HG03571 (cell line): ENCODE measurements at regions not wholly inside any gene's neighbourhood (a gene's known extent, or its start where the extent isn't known, plus 50 kb on each side); places are given as distances from the start of the nearest gene placed in this dataset.
A peak's percentile ranks its signal among the peaks of the same experiment; 100 is the strongest.
"Not testable (repeated sequence)": the region's sequence is repeated elsewhere in the genome, so short reads cannot be mapped to it uniquely, and the experiment has no call there.

Experiments
- ATAC-seq: cut with Tn5 transposase; IDR thresholded peaks from one replicate; pipeline ENCODE4 v1.9.1; 2021; ENCODE audit not compliant: unreplicated experiment

- no peak for ATAC-seq
Measured at GRCh38 chr21:36246080-36246631, 73.8 kb upstream of the MORC3 start.

GRCh38 chr21:36247316-36248010 is 72.5 kb upstream of the MORC3 start:
- no peak for ATAC-seq

- no peak for ATAC-seq
Measured at GRCh38 chr21:36249576-36250422, 70.2 kb upstream of the MORC3 start.

GRCh38 chr21:36250423-36251075 is 69.4 kb upstream of the MORC3 start:
- no peak for ATAC-seq

- peak; percentile 7 for ATAC-seq
Measured at GRCh38 chr21:36254106-36254941, 65.7 kb upstream of the MORC3 start.

- ATAC-seq = peak; percentile 59
Measured at GRCh38 chr21:36255663-36256062, 64.3 kb upstream of the MORC3 start.

GRCh38 chr21:36257657-36258056 is 62.3 kb upstream of the MORC3 start:
- no peak for ATAC-seq

GRCh38 chr21:36260030-36260787 is 59.8 kb upstream of the MORC3 start:
- no peak for ATAC-seq

- no peak for ATAC-seq
Measured at GRCh38 chr21:36260802-36261201, 59.2 kb upstream of the MORC3 start.

- ATAC-seq = no peak
Measured at GRCh38 chr21:36261459-36261858, 58.5 kb upstream of the MORC3 start.

- no peak for ATAC-seq
Measured at GRCh38 chr21:36263797-36264196, 56.2 kb upstream of the MORC3 start.

- no peak for ATAC-seq
Measured at GRCh38 chr21:36265431-36265830, 54.6 kb upstream of the MORC3 start.

GRCh38 chr21:36267828-36268227 is 52.2 kb upstream of the MORC3 start:
- not testable (repeated sequence) for ATAC-seq

GRCh38 chr21:36268264-36268663 is 51.7 kb upstream of the MORC3 start:
- ATAC-seq = not testable (repeated sequence)
